ENCODE measurements at regions not wholly inside any gene's neighbourhood (a gene's known extent, or its start where the extent isn't known, plus 50 kb on each side); places are given as distances from the start of the nearest gene placed in this dataset.

DNA sequence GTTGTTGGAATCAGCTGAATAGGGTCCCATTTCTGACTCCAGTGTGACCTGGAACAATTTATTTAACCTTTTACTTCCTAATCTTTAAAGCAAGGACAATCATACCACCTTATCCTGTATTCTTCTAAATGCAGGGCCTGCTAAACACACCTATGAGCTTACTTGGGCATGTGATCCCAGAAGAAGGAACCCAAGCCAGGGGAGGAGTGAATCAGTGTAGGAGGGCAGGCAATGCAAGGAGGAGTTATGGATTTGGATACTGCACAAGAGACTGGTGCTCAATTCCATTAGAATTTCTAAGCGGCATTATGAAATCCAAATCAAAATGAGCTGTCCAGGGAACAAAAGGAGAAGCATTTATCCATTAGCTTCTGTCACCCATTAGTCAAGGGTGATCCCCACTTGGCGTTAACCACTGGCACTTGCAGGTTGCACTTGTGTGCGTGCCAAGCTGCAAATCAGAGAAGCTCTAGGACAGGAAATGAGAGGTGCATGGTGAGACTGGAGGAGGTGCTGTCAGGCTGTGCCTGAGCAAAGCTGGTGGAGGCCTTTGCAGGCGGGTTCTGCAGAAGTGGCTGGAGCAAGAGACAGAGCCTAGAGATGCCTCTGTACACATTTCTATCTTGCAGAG, 297.2 kb upstream of the PLXNA2 start:
- no peak for DNase-seq (ENCODE audit: low spot score)

DNA sequence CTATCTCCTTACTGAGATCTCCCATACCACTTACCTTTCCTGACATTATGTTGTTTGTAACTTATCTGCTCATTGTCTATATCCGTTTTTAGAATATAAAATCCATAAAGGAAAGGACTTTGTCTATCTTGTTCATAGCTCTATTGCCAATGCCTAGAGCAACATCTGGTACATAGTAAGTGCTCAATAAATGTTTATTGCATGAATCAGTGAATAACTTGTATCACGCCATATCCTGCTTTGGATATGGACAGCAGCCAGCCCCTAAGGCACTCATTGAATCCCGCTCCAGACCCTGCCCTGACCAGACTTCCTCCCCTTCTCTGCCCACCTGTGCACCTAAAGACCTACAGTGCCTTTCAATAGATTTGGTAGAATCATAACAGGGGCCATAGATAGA, 298.1 kb upstream of the PLXNA2 start:
- no peak for DNase-seq (ENCODE audit: low spot score)

GRCh38 chr1:208544053-208544452, 299.9 kb upstream of the PLXNA2 start:
- no peak for DNase-seq (ENCODE audit: low spot score)

DNA sequence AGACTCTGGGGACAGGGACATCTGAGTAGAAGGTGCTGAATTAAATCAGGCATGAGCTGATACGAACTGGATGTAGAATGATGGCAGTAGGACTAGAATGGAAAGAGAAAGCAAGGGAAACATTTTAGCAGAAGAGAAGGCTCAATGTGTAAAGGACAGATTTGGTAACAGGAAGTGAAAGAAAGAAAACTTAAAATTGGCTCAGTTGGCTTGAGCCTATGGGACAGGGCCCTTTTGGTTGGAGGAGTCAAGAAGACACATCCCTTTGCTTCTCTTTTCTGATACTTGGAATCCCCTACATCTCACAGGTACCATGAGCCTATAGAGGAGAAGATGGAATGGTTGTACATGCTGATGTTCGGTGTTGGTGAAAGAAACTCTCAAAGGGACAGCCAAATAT, 300.6 kb upstream of the PLXNA2 start:
- DNase-seq (ENCODE audit: low spot score): no peak

DNA sequence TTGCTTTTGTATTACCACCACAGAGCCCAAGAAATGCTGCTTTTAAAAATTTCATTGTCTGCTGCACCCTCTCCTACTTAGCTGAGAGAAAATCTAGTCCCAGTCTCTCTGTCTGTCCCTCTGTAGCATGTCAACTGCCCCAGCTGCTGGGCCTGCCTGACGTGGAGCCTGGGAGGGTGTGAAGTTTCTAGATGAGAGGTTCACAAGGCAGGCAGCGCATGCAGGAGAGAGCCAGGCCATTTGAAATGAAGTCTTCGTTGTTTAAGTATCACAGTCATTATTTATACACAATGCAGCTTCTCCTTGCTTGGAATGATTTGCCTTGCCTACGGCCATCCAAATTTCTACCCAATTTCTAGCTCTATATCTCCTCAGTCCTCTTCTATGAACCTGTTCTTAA, 306.8 kb upstream of the PLXNA2 start:
- DNase-seq (ENCODE audit: low spot score): no peak

GRCh38 chr1:208551633-208552320, 307.6 kb upstream of the PLXNA2 start:
- DNase-seq (ENCODE audit: low spot score): no peak

DNA sequence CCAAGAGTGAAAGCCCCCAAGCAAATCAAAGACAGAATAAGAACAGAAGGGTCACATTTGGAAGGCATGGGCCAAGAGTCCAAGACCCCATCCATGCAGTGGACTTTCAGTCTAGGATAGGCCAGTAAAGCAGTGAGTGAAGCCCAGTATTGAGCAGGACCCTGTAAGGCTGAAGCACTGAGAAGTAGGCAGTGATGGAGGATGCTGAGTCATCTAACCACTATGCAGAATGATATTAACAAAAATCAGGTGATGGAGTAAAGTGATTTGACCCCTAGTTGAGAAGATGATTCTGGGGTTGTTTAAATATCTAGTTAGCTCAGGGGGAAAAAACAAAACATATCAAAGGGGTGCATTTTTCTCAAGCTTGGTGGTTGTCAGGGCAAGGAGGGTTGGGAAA, 308.7 kb upstream of the PLXNA2 start:
- DNase-seq (ENCODE audit: low spot score): no peak

DNA sequence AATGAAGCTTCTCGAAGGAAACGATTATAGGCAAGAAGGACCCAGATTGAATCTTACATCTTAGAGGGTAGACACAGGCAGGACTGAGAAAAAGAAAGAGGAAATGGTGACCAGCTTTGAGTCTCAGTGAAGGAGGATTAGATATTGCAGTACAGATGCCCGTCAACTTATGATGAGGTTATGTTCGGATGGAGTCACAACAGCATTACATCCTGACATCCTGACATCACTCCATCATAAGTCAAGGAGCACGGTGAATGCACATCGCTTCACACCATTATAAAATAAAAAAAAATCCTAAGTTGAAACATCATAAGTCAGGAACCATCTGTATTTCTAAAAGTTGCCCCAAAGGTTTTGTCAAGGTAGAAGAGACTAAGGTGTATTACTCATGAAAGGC, 312.3 kb upstream of the PLXNA2 start:
- DNase-seq (ENCODE audit: low spot score): no peak

GRCh38 chr1:208557046-208557722, 313.0 kb upstream of the PLXNA2 start:
- no peak for DNase-seq (ENCODE audit: low spot score)

- no peak for DNase-seq (ENCODE audit: low spot score)
These were observed 313.5 kb upstream of the PLXNA2 start for GRCh38 chr1:208557723-208558094.

- no peak for DNase-seq (ENCODE audit: low spot score)
These were observed 315.6 kb upstream of the PLXNA2 start for GRCh38 chr1:208559597-208560329.

GRCh38 chr1:208562151-208562960, 318.2 kb upstream of the PLXNA2 start:
- no peak for DNase-seq (ENCODE audit: low spot score)

DNA sequence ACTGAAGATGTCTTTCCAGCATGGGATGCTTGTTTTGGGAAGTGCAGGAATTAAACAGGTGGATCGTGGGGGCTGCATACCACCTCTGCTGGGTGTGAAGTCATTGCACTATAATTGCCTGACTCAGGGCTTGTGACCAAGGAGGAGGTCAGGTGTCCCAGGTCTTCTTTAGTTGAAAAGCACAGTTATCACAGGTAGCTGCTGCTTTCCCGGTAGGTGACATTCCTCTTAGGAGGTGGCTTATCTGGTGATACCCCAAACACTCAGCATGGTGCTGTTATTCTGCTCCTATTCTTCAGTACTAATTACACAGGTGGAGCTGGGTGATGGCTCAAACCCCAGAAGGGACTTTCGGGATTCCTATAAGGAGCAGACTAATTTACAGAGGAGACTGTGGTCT, 320.3 kb upstream of the PLXNA2 start:
- no peak for DNase-seq (ENCODE audit: low spot score)

DNA sequence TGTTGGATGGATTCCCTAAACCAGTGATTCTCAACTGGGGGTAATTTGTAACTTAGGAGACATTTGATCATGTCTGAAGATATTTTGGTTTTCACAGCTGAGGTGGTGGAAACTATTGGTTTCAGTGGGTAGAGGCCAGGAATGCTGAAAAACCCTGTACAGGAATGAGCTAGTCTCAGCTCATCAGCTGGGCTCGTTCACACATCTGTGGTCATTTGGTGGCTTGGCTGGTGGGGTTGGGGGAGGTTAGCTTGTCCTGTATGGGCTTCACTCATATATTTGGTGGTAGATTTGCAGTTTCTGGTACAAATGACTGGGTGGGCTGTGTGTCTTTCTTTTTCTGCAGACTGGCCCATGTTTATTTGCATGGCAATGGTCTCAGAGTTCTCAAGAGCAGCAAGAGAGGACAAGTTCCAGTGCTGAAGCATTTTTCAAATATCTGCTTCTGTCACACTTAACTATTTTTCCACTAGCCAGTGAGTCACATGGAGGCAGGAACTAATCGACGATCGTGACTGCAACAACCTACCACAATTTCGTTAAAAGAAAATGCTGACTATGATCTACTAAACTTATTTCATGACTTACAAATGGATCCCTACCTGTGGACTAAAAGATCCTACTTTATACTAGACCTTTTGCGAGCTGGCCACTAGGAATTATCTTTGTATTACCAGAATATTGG, 321.7 kb upstream of the PLXNA2 start:
- no peak for DNase-seq (ENCODE audit: low spot score)

GRCh38 chr1:208569181-208569580, 325.0 kb upstream of the PLXNA2 start:
- DNase-seq (ENCODE audit: low spot score): no peak

DNA sequence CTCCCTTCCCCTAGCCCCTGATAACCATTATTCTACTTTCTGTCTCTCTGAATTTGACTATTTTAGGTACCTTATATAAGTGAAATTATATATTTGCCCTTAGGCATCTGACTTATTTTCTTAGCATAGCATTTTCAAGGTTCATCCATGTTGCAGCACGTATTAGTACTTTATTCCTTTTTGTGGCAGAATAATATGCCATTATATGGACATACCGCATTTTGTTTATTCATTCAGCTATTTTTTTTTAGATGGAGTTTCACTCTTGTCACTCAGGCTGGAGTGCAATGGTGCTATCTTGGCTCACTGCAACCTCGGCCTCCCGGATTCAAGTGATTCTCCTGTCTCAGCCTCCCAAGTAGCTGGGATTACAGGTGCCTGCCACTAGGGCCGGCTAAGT, 326.2 kb upstream of the PLXNA2 start:
- no peak for DNase-seq (ENCODE audit: low spot score)

DNA sequence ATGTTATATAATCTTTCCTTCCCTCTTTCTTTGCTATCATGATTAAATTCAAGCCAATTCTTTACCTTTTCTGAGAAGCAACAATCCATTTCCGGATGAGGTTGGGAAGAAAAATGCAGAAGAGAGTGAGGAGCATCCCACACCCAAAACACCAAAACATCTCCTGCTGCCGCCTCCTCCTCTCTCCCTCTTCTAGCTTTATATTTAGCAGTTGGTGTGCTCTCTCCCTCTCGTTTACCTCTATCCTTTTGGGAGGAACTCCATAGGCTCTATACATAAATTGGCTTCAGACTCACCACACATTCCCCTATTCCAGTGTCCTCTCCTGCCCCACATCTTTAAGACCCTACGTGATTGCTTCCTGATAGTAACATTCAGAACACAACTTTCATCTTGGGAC, 332.2 kb upstream of the PLXNA2 start:
- no peak for DNase-seq (ENCODE audit: low spot score)

GRCh38 chr1:208577381-208577905, 333.3 kb upstream of the PLXNA2 start:
- no peak for DNase-seq (ENCODE audit: low spot score)

GRCh38 chr1:208581209-208581608, 337.0 kb upstream of the PLXNA2 start:
- no peak for DNase-seq (ENCODE audit: low spot score)

DNA sequence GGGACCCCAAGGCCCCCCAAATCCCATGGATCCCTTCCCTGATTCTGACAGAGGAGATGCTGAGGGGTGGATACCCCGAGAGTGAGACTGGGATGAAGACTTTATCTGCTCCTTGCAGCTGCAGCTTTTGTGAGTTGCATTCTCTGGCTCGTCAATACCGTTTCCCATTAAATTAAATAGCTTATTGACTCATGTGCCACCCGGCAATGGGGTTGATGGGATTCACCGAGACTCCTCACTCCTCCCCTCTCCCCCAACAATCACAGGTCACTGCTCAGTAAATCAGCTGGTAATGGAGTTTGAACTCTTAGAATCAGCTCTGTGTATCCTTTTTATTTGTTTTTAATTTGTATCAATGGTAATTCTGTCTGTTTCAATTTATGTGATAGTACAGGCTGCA, 337.5 kb upstream of the PLXNA2 start:
- no peak for DNase-seq (ENCODE audit: low spot score)

Data from HT-29 (cell line).